HL-60 (cell line): ENCODE measurements at regions not wholly inside any gene's neighbourhood (a gene's known extent, or its start where the extent isn't known, plus 50 kb on each side); places are given as distances from the start of the nearest gene placed in this dataset.

Experiments
- DNase-seq, 2 experiments: peaks; one replicate each; pipeline ENCODE4 v3.0.0-alpha.2; 2010 to 2020; ENCODE audit warnings: low read depth in 1 of 2, low spot score in 1 of 2
- H3K27ac ChIP-seq: fragments of 250-450 bp; sonication (Bioruptor Pico); replicated peaks from 2 replicates; pipeline ENCODE4 v1.5.1; 2020; ENCODE audit warnings: mild to moderate bottlenecking, moderate library complexity
- H3K27me3 ChIP-seq: fragments of 250-450 bp; sonication (Bioruptor Pico); 2 replicates; pipeline ENCODE4 v1.5.1; 2021; ENCODE audit warnings: mild to moderate bottlenecking, moderate library complexity; ENCODE audit not compliant: insufficient read depth, poor library complexity, severe bottlenecking
- H3K4me3 ChIP-seq: replicated peaks from 2 replicates; pipeline ENCODE4 v1.5.1; 2011; ENCODE audit warnings: mild to moderate bottlenecking, control low read depth, low read length; ENCODE audit not compliant: insufficient read depth
- GABPA ChIP-seq: IDR thresholded peaks from 2 replicates; pipeline ENCODE4 v1.6.1; 2012; ENCODE audit warnings: low read depth
- POLR2AphosphoS5 ChIP-seq: IDR thresholded peaks from 2 replicates; pipeline ENCODE4 v1.6.1; 2012; ENCODE audit warnings: low read depth
- SPI1 ChIP-seq: IDR thresholded peaks from 2 replicates; pipeline ENCODE4 v1.6.1; 2012; ENCODE audit warnings: low read depth, mild to moderate bottlenecking, borderline replicate concordance
- TF ChIP-seq, protein P1 (sequence below): IDR thresholded peaks from 2 replicates; pipeline ENCODE4 v1.6.1; 2012; ENCODE audit warnings: low read depth; ENCODE audit not compliant: insufficient replicate concordance
- TF ChIP-seq, protein P2 (sequence below): IDR thresholded peaks from one replicate; pipeline ENCODE4 v1.5.1; 2011; ENCODE audit warnings: low read length, control low read depth, inconsistent platforms; ENCODE audit not compliant: insufficient read depth

DNA sequence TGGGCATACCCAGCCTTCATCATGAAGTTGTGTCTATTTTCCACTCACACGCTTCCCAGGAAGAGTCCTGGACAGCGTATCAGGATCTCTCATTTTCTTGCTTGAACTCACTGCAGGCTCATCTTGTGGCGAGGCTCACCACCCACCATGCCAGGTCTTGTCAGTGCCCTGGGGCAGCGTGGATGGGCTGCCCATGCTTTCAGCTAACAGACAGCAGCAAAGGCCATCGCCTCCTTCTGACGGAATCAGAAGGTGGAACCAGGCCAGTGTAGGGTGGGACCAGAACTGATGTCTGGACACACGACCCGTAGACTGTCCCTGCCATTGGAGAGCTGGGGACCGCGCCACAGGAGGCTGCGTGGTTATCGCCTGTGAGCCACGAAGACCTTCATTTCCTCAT is 169.4 kb downstream of the FOXL1 start:
- H3K4me3 ChIP-seq: no peak overlapping the region
- DNase-seq: no peak

DNA sequence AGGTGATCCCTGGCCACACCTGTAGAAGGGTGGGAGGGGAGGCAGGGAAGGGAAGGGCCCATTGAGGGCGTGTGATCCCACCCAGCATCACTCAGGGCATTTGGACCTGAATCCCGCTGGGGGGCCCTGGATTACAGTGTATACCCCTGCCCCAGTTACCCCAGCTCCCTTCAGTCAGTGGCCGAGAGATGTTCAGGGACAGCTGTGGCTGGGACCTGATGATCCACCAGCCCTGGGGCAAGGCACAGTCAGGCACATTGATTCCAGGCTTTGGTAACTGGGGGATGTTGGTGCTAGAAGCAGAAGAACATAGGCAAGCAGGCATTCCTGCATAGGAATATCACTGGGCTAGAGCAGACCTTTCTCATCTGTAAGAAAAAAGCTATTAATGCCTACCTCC is 170.3 kb downstream of the FOXL1 start:
- H3K27me3 ChIP-seq: no peaks in the 10 kb centered on the region
- no peak overlapping the region for H3K4me3 ChIP-seq
- DNase-seq: no peak
- no peak overlapping the region for H3K27ac ChIP-seq
- TF ChIP-seq POLR2AphosphoS5 (no peak), GABPA (no peak), SPI1 (no peak)
- TF ChIP-seq, protein P1, sequence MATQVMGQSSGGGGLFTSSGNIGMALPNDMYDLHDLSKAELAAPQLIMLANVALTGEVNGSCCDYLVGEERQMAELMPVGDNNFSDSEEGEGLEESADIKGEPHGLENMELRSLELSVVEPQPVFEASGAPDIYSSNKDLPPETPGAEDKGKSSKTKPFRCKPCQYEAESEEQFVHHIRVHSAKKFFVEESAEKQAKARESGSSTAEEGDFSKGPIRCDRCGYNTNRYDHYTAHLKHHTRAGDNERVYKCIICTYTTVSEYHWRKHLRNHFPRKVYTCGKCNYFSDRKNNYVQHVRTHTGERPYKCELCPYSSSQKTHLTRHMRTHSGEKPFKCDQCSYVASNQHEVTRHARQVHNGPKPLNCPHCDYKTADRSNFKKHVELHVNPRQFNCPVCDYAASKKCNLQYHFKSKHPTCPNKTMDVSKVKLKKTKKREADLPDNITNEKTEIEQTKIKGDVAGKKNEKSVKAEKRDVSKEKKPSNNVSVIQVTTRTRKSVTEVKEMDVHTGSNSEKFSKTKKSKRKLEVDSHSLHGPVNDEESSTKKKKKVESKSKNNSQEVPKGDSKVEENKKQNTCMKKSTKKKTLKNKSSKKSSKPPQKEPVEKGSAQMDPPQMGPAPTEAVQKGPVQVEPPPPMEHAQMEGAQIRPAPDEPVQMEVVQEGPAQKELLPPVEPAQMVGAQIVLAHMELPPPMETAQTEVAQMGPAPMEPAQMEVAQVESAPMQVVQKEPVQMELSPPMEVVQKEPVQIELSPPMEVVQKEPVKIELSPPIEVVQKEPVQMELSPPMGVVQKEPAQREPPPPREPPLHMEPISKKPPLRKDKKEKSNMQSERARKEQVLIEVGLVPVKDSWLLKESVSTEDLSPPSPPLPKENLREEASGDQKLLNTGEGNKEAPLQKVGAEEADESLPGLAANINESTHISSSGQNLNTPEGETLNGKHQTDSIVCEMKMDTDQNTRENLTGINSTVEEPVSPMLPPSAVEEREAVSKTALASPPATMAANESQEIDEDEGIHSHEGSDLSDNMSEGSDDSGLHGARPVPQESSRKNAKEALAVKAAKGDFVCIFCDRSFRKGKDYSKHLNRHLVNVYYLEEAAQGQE: no peak
- TF ChIP-seq, protein P2, sequence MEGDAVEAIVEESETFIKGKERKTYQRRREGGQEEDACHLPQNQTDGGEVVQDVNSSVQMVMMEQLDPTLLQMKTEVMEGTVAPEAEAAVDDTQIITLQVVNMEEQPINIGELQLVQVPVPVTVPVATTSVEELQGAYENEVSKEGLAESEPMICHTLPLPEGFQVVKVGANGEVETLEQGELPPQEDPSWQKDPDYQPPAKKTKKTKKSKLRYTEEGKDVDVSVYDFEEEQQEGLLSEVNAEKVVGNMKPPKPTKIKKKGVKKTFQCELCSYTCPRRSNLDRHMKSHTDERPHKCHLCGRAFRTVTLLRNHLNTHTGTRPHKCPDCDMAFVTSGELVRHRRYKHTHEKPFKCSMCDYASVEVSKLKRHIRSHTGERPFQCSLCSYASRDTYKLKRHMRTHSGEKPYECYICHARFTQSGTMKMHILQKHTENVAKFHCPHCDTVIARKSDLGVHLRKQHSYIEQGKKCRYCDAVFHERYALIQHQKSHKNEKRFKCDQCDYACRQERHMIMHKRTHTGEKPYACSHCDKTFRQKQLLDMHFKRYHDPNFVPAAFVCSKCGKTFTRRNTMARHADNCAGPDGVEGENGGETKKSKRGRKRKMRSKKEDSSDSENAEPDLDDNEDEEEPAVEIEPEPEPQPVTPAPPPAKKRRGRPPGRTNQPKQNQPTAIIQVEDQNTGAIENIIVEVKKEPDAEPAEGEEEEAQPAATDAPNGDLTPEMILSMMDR: no peak

More for the DNA sequence above, 169.4 kb downstream of the FOXL1 start:
- no peak overlapping the region for H3K27ac ChIP-seq
- H3K27me3 ChIP-seq: no peaks in the 10 kb centered on the region
- TF ChIP-seq, protein P2: no peak
- TF ChIP-seq POLR2AphosphoS5: no peak
- no peak for TF ChIP-seq SPI1
- TF ChIP-seq GABPA: no peak
- TF ChIP-seq, protein P1: no peak

DNA sequence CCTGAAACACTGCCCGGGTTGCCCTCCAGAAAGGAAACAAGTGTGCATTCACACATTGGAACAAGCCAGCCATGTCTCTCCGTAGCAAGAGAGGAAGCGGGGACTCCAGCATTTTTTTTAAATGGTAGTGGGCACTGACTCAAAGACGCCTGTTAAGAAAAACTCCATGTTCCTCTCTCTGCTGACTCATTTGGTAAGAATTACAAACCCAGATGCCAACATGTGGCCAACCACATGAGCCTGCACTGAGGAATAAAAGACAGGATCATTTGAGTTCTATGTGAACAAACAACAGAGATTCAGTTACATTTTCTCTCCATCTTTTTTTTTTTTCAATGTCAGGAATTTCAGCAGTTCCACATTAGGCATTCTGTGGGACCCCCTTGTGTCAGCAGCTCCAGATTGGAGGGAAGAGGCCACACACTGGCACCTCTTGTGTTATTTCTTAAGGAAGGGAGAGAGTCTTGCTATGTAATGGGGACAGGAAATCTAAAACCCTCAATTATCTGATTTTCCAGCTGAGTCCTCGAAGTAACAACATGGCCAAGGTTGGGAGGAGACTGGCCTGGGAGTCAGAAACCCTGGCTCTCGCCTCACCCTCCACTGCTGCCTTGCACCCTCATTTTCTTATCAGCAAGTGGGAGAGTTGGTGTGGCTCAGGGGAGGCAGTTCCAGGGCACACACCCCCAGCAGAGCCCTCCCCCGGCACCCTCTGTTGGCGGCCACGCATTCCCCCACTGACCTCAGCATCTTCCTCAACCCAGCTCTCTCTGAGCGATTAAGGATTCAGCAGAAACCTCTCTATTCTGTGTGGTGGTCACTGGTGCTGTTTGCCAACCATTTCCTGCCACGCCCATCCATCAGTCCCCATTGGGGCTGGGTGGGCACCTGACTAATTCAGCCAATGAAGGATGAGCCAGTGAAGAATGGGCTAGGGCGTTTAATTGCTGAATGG is 173.0 kb downstream of the FOXL1 start:
- no peak for TF ChIP-seq POLR2AphosphoS5
- Histone ChIP-seq H3K27ac (no peak overlapping the region), H3K4me3 (no peak overlapping the region), H3K27me3 (no peaks in the 10 kb centered on the region)
- DNase-seq: no peak

DNA sequence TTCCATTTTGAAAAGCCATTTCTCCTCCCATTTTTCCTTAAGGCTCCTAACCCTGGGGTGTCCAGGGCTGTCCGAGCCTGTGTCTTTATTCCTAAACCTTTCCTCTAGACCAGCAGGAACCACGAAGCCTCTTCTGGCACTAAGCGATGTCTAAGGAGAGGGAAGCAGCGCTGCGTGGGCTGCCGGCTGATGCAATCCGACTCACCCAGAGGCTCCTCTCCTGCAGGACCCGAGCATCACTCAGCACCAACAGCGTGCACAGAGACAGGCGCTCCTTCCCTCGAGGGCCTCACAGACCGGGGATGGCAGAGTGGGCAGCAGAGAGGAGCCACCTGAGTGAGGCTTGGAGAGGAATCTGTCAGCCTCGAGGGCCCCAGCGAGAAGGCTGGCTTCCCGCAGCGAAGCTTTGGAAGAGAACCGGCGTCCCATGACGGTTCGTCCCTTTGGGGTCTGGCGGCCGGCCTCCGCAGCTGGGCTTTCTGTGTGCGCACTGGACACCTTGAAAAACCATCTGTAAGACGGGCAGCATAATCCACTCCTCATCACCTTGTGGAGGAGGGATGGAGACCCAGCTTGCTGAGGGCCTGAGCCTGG is 174.3 kb downstream of the FOXL1 start:
- Histone ChIP-seq H3K27ac (no peak overlapping the region), H3K4me3 (no peak overlapping the region), H3K27me3 (no peaks in the 10 kb centered on the region)
- TF ChIP-seq SPI1: no peak
- no peak for TF ChIP-seq POLR2AphosphoS5
- TF ChIP-seq, protein P1: no peak
- TF ChIP-seq, protein P2: no peak
- no peak for TF ChIP-seq GABPA
- DNase-seq: no peak
